HG03280 (cell line): ENCODE measurements at regions not wholly inside any gene's neighbourhood (a gene's known extent, or its start where the extent isn't known, plus 50 kb on each side); places are given as distances from the start of the nearest gene placed in this dataset.
A peak's percentile ranks its signal among the peaks of the same experiment; 100 is the strongest.

Experiments
- ATAC-seq: cut with Tn5 transposase; IDR thresholded peaks from one replicate; pipeline ENCODE4 v1.9.1; 2021; ENCODE audit warnings: mild to moderate bottlenecking, moderate library complexity; ENCODE audit not compliant: unreplicated experiment

GRCh38 chr13:53800011-53800410, 771.4 kb downstream of the OLFM4 start:
- no peak for ATAC-seq

GRCh38 chr13:53807251-53807834, 778.7 kb downstream of the OLFM4 start:
- ATAC-seq: no peak

GRCh38 chr13:53821632-53822031, 793.0 kb downstream of the OLFM4 start:
- ATAC-seq: no peak

- ATAC-seq: no peak
Observed at GRCh38 chr13:53822136-53822535, 793.5 kb downstream of the OLFM4 start.

GRCh38 chr13:53839461-53839860, 810.8 kb downstream of the OLFM4 start:
- ATAC-seq: no peak

- ATAC-seq: no peak
Observed at GRCh38 chr13:53844473-53845146, 816.0 kb downstream of the OLFM4 start.

- ATAC-seq: no peak
Observed at GRCh38 chr13:53847502-53847901, 818.9 kb downstream of the OLFM4 start.

GRCh38 chr13:53848366-53848961, 819.9 kb downstream of the OLFM4 start:
- no peak for ATAC-seq

- ATAC-seq: no peak
Observed at GRCh38 chr13:53854321-53854720, 825.7 kb downstream of the OLFM4 start.

GRCh38 chr13:53856573-53857195, 828.1 kb downstream of the OLFM4 start:
- no peak for ATAC-seq

GRCh38 chr13:53863520-53863919, 834.9 kb downstream of the OLFM4 start:
- no peak for ATAC-seq

- ATAC-seq: no peak
Observed at GRCh38 chr13:53873558-53873957, 844.9 kb downstream of the OLFM4 start.

- ATAC-seq: no peak
Observed at GRCh38 chr13:53878861-53879260, 850.2 kb downstream of the OLFM4 start.

- ATAC-seq: peak; percentile 78
Observed at GRCh38 chr13:53885997-53886396, 857.4 kb downstream of the OLFM4 start.

- no peak for ATAC-seq
Observed at GRCh38 chr13:53890696-53891095, 862.1 kb downstream of the OLFM4 start.

GRCh38 chr13:53901593-53901992, 873.0 kb downstream of the OLFM4 start:
- ATAC-seq: peak; percentile 69

- no peak for ATAC-seq
Observed at GRCh38 chr13:53907891-53908290, 879.3 kb downstream of the OLFM4 start.

- ATAC-seq: no peak
Observed at GRCh38 chr13:53920916-53921315, 892.3 kb downstream of the OLFM4 start.

- no peak for ATAC-seq
Observed at GRCh38 chr13:53921473-53921872, 892.9 kb downstream of the OLFM4 start.

GRCh38 chr13:53941588-53942190, 913.1 kb downstream of the OLFM4 start:
- no peak for ATAC-seq

GRCh38 chr13:53946500-53946899, 917.9 kb downstream of the OLFM4 start:
- ATAC-seq: no peak

- ATAC-seq: no peak
Observed at GRCh38 chr13:53953183-53953582, 924.6 kb downstream of the OLFM4 start.
